GM12892 (cell line): ENCODE measurements at regions not wholly inside any gene's neighbourhood (a gene's known extent, or its start where the extent isn't known, plus 50 kb on each side); places are given as distances from the start of the nearest gene placed in this dataset.

ENCODE experiments used
- POLR2A ChIP-seq: IDR thresholded peaks from 2 replicates; pipeline ENCODE4 v1.6.1; 2011; ENCODE audit warnings: low read depth, low read length, control low read depth
- POLR2AphosphoS5 ChIP-seq: IDR thresholded peaks from 2 replicates; pipeline ENCODE4 v1.6.1; 2011; ENCODE audit warnings: low read depth, low read length, control low read depth
- TAF1 ChIP-seq: IDR thresholded peaks from 2 replicates; pipeline ENCODE4 v1.6.1; 2011; ENCODE audit warnings: low read depth, mild to moderate bottlenecking, control low read depth, low read length, borderline replicate concordance

GRCh38 chr7:68684246-68684839 is 913.9 kb upstream of the AUTS2 start:
- TF ChIP-seq POLR2A (no peak), TAF1 (no peak), POLR2AphosphoS5 (no peak)
